ENCODE measurements at regions not wholly inside any gene's neighbourhood (a gene's known extent, or its start where the extent isn't known, plus 50 kb on each side); places are given as distances from the start of the nearest gene placed in this dataset.

DNA sequence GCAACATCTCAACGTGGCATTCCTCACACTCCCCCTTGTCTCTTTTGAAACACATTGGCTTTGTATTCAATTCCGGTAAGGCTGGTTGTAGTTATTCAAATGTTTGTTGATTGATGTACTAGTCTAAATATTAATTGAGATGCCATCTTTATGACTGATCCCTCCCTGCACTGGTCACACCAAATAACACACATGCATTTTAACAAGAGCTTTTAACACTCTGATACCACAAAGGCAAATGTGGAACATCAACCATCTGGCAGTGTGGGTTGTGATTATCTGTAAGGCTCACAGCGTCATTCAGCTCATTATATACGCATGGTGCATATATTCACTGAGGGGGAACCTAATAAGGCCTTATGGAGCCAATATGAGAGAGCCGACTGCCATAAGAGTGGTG lies 305.0 kb downstream of the TENT4A start:
- TF ChIP-seq, protein P1, sequence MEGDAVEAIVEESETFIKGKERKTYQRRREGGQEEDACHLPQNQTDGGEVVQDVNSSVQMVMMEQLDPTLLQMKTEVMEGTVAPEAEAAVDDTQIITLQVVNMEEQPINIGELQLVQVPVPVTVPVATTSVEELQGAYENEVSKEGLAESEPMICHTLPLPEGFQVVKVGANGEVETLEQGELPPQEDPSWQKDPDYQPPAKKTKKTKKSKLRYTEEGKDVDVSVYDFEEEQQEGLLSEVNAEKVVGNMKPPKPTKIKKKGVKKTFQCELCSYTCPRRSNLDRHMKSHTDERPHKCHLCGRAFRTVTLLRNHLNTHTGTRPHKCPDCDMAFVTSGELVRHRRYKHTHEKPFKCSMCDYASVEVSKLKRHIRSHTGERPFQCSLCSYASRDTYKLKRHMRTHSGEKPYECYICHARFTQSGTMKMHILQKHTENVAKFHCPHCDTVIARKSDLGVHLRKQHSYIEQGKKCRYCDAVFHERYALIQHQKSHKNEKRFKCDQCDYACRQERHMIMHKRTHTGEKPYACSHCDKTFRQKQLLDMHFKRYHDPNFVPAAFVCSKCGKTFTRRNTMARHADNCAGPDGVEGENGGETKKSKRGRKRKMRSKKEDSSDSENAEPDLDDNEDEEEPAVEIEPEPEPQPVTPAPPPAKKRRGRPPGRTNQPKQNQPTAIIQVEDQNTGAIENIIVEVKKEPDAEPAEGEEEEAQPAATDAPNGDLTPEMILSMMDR (IDR thresholded peaks at IDR 0.05) = no peak
- TF ChIP-seq POLR2A (IDR thresholded peaks at IDR 0.05) = no peak
